ENCODE measurements at regions not wholly inside any gene's neighbourhood (a gene's known extent, or its start where the extent isn't known, plus 50 kb on each side); places are given as distances from the start of the nearest gene placed in this dataset.

DNA sequence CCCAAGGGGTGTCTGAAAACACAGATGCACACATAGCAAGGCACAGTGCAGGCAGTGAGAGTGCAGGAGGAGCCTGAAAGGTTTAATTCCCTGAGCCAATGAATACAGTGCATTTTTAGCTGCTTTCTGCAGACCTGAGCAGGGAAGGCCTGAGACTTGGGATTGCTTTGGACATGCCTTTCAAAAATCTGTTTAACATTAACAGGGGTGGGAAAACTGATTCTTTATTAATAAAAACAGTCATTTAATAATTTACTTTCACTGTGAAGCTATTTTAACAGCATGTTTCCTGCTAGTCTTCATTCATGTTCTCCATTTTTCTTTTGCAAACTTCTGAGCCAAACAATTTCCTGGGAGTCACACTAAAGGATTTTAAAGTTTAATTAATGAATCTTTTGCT lies 488.1 kb downstream of the SMARCA1 start:
- FAIRE-seq (peak; percentile 64), DNase-seq (no peak)
- H3K4me1 ChIP-seq (ENCODE audit: control insufficient read depth in 2 of 3, insufficient read depth in 2 of 3, low read depth in 1 of 3, low read length in 3 of 3), result peaks cover 0 to 2% (median 0%) of the 10 kb centered on the region in 3 donors
- no peaks in the 10 kb centered on the region for H3K36me3 ChIP-seq (ENCODE audit: control insufficient read depth in 2 of 3, insufficient read depth in 3 of 3, low read length in 3 of 3)
- no peak for TF ChIP-seq CTCF (IDR thresholded peaks at IDR 0.05; ENCODE audit: borderline replicate concordance, extremely low read depth, insufficient read depth)
- H3K27ac ChIP-seq (ENCODE audit: low read depth in 2 of 2, low read length in 2 of 2), result no peak overlapping the region
- no peak overlapping the region for H3K4me3 ChIP-seq (ENCODE audit: low read length in 3 of 3)
- no peaks in the 10 kb centered on the region for H3K27me3 ChIP-seq (ENCODE audit: control insufficient read depth, insufficient read depth, low read length)
- intact Hi-C loops (cut with DNase I), result no loop called here
- H3K9me3 ChIP-seq (ENCODE audit: control insufficient read depth in 2 of 3, insufficient read depth in 1 of 3, low read length in 3 of 3), result no peaks in the 10 kb centered on the region
- no peak overlapping the region for H3K9ac ChIP-seq (ENCODE audit: low read length in 3 of 3)

GRCh38 chrX:129034196-129034595 lies 489.1 kb downstream of the SMARCA1 start:
- Histone ChIP-seq H3K4me3 (ENCODE audit: low read length in 3 of 3) (no peak overlapping the region), H3K36me3 (ENCODE audit: control insufficient read depth in 2 of 3, insufficient read depth in 3 of 3, low read length in 3 of 3) (no peaks in the 10 kb centered on the region), H3K4me1 (ENCODE audit: control insufficient read depth in 2 of 3, insufficient read depth in 2 of 3, low read depth in 1 of 3, low read length in 3 of 3) (peaks cover 0 to 2% (median 0%) of the 10 kb centered on the region in 3 donors), H3K27ac (ENCODE audit: low read depth in 2 of 2, low read length in 2 of 2) (no peak overlapping the region), H3K9ac (ENCODE audit: low read length in 3 of 3) (no peak overlapping the region), H3K9me3 (ENCODE audit: control insufficient read depth in 2 of 3, insufficient read depth in 1 of 3, low read length in 3 of 3) (no peaks in the 10 kb centered on the region), H3K27me3 (ENCODE audit: control insufficient read depth, insufficient read depth, low read length) (no peaks in the 10 kb centered on the region)
- DNase-seq (no peak), FAIRE-seq (peak; percentile 15)
- intact Hi-C loops (cut with DNase I), result no loop called here
- no peak for TF ChIP-seq CTCF (IDR thresholded peaks at IDR 0.05; ENCODE audit: borderline replicate concordance, extremely low read depth, insufficient read depth)

DNA sequence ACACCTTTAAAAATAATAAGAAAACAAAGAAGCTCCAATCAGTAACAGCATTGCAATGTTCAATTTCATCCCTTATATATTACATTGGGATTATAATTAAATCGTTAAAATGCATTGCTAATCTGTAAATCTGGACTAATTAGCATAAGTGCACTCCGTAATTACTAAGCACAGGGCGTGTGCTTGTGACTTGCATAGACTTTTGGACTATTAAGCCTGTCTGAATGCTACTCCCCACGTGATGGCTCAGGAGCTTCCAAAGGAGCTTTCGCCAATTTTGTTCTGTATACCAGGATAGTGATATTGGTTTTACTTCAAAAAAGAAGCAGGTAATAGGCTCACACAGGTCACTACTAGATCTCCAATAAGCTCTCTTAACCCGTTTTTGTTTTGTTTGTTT lies 497.1 kb downstream of the SMARCA1 start:
- Histone ChIP-seq H3K27ac (ENCODE audit: low read depth in 2 of 2, low read length in 2 of 2) (no peak overlapping the region), H3K36me3 (ENCODE audit: control insufficient read depth in 2 of 3, insufficient read depth in 3 of 3, low read length in 3 of 3) (no peaks in the 10 kb centered on the region), H3K4me3 (ENCODE audit: low read length in 3 of 3) (no peak overlapping the region), H3K27me3 (ENCODE audit: control insufficient read depth, insufficient read depth, low read length) (no peaks in the 10 kb centered on the region), H3K9ac (ENCODE audit: low read length in 3 of 3) (no peak overlapping the region), H3K4me1 (ENCODE audit: control insufficient read depth in 2 of 3, insufficient read depth in 2 of 3, low read depth in 1 of 3, low read length in 3 of 3) (no peaks in the 10 kb centered on the region), H3K9me3 (ENCODE audit: control insufficient read depth in 2 of 3, insufficient read depth in 1 of 3, low read length in 3 of 3) (no peaks in the 10 kb centered on the region)
- intact Hi-C loops (cut with DNase I), result no loop called here
- no peak for TF ChIP-seq CTCF (IDR thresholded peaks at IDR 0.05; ENCODE audit: borderline replicate concordance, extremely low read depth, insufficient read depth)
- FAIRE-seq (no peak), DNase-seq (no peak)

DNA sequence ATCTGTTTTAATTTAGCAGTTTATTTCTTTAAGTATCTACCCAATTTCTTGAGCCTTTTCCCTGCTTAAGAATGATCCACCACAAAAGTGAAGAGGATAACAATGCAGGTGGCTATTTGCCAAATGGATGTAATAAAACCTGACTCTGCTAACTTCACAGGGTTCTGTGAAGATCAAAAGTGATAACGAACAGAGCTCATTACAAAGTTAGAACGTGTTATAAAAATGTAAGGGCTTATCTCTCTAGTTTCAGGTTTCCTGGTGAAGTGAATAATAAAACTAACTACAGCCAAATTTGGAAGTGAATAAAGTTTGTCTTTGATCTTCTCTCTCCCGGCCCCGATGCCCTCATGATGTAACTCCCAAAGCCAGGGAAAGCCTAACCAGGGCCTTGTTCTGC lies 497.9 kb downstream of the SMARCA1 start:
- DNase-seq, result peak in 1 of 5 donors; percentile 9
- intact Hi-C loops (cut with DNase I), result no loop called here
- no peak overlapping the region for H3K9ac ChIP-seq (ENCODE audit: low read length in 3 of 3)
- H3K4me3 ChIP-seq (ENCODE audit: low read length in 3 of 3), result no peak overlapping the region
- no peaks in the 10 kb centered on the region for H3K9me3 ChIP-seq (ENCODE audit: control insufficient read depth in 2 of 3, insufficient read depth in 1 of 3, low read length in 3 of 3)
- no peak for FAIRE-seq
- no peaks in the 10 kb centered on the region for H3K27me3 ChIP-seq (ENCODE audit: control insufficient read depth, insufficient read depth, low read length)
- H3K27ac ChIP-seq (ENCODE audit: low read depth in 2 of 2, low read length in 2 of 2), result no peak overlapping the region
- H3K4me1 ChIP-seq (ENCODE audit: control insufficient read depth in 2 of 3, insufficient read depth in 2 of 3, low read depth in 1 of 3, low read length in 3 of 3), result no peaks in the 10 kb centered on the region
- no peak for TF ChIP-seq CTCF (IDR thresholded peaks at IDR 0.05; ENCODE audit: borderline replicate concordance, extremely low read depth, insufficient read depth)
- H3K36me3 ChIP-seq (ENCODE audit: control insufficient read depth in 2 of 3, insufficient read depth in 3 of 3, low read length in 3 of 3), result no peaks in the 10 kb centered on the region

All from kidney (tissue), 13 donors.